T-helper 9 cell (primary cell): ENCODE measurements at regions not wholly inside any gene's neighbourhood (a gene's known extent, or its start where the extent isn't known, plus 50 kb on each side); places are given as distances from the start of the nearest gene placed in this dataset.
"Not testable (repeated sequence)": the region's sequence is repeated elsewhere in the genome, so short reads cannot be mapped to it uniquely, and the experiment has no call there.

Source experiments
- DNase-seq: peaks from one replicate; pipeline ENCODE4 v3.0.0-alpha.2; 2020

DNA sequence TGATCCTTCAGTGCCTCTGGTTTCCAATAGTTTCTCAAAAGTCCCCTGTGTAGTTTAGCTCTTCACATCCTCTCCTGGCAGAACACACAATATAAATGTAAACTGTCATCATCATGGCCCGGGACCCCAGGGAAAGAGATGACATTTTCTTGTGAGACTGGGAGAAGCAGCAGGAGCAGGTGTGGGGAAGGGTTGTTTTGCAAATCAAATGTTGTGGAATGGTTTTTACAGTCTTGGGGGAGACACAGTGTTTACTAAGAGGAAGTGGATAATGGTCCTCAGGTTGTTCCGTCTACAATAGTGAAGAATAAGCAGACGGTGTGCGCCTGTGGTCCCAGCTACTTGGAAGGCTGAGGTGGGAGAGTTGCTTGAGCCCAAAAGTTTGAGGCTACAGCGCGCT is 159.1 kb downstream of the SEC23IP start:
- DNase-seq, result no peak

DNA sequence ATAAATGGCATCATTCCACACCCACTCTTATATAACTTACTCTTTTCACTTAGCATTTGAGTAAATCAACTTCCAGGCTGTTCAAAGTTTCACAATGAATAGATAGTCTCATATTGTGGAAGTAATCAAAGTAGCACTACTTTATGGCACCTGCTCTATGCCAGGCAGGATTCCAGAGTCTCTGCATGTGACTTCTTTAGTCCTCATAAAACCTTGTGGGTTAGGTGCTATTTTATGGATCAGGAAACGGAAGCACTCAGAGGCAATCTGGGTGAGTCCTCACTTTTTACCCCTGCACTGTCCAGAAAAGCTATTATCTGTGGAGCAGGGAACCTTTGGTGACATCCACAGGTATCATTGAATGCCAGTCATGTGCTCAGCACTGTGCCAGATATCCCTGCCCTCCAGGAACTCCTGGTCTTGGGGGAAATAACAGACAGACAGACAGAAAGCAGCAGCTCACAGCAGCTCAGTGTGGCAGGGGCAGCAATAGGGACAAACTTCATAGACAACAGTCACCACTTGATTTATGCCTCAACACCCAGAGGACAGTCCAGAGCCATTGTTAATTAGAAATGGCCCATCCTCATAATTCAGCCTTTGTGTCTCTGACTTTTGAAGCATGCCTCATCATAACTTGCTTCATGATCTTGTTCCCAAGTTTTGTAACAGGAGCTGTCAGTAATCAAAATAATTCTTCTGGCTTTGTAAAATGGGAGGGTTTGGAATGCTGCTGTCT is 160.6 kb downstream of the SEC23IP start:
- no peak for DNase-seq

DNA sequence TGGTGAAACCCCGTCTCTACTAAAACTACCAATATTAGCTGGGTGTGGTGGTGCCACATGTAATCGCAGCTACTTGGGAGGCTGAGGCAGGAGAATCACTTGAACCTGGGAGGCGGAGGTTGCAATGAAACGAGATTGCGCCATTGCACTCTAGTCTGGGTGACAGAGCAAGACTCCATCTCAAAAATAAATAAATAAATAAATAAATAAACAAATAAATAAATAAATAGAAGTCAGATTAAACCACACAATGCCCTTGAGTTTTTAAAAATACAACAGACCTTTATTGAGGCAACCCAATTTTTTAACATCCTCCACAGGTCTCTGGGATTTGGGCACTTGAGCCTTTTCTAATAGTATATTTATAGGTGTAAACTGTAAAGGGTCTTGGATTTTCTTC is 167.3 kb downstream of the SEC23IP start:
- not testable (repeated sequence) for DNase-seq

DNA sequence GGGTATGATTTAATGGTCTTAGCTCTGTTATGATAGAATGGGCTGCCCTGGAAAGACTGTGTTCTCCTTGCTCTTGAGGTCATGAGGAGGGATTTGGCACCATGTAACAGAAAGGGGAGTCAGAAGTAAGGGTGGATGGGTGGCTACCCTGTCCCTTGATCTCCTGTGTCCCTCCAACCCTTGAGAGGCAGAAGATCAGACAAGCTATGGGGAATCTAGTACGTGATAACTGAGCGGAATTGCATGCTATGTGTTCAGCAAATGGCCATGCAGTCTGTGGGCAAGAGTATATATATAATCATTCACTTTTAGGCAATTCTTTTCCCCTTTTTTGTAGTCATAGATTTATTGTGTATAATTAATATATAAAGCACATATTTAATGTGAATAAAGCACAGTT is 174.9 kb downstream of the SEC23IP start:
- DNase-seq, result no peak

DNA sequence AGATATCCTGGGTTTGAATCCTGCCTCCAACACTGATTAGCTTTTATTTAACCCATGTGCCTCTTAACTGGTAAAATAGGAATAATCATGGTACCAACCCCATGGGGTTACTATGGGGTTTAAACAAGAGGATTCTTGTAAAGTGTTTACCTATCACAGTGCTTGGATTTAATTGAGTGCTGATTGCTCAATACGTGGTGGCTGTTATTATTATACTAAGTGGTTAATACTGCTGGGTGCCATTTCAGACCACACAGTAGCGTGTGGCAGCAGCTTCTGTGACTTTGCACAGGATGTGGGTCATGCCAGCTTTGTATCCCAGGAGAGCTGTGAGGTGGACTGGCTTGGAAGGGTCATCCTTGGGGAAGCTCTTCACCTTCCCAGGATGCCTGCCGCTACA is 177.2 kb downstream of the SEC23IP start:
- DNase-seq, result no peak

DNA sequence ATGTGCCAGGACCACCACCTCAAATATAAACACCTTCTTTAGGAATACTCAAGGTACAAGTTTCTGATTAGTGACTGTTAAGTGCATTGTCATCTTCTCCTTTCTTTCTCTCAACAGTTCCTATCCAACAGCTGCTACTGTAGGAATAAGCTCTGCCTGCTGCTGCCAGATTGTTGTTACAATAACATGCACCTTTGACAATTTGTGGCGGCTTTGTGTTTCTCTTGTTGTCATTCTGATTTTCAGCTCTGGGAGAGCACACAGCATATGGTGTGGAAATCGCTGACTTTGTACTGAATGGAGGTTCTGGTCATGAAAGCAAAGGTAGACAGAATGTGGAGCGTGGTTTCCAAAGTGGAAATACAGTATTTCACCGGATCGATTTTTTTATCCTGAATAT is 182.8 kb downstream of the SEC23IP start:
- no peak for DNase-seq

DNA sequence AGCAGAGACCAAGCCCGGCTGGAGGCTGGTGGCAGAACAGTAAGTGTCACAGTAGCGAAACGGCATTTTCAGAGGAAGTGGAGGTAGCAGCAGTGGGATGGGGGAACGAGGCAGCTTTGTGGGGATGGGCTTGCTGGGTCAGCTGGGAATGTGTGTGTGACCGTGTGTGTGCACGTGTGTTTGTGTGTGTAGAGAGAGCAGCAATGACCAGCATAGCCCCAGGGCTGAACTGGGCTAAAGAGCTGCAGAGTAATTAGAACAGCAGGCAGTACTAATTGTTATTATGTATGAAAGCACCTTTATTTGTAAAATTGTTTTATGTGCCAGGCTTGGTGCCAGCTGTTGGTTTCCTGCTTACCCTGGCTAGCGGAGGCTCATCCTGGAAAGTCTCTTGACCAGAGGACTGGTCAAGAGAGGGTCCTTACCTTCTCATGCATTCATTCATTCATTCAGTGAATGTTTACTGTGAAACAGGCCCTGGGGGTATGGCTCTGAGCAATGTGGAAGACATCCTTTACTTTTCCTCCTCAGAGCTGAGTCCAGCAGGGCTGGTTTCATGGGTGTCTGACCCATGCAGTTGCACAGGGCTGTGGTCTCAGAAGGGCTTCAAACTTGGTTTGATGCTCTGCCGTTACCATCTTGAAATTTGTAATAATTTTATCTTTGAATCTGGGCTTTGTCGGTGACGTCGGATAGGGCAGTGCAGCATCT is 184.6 kb downstream of the SEC23IP start:
- DNase-seq, result no peak

DNA sequence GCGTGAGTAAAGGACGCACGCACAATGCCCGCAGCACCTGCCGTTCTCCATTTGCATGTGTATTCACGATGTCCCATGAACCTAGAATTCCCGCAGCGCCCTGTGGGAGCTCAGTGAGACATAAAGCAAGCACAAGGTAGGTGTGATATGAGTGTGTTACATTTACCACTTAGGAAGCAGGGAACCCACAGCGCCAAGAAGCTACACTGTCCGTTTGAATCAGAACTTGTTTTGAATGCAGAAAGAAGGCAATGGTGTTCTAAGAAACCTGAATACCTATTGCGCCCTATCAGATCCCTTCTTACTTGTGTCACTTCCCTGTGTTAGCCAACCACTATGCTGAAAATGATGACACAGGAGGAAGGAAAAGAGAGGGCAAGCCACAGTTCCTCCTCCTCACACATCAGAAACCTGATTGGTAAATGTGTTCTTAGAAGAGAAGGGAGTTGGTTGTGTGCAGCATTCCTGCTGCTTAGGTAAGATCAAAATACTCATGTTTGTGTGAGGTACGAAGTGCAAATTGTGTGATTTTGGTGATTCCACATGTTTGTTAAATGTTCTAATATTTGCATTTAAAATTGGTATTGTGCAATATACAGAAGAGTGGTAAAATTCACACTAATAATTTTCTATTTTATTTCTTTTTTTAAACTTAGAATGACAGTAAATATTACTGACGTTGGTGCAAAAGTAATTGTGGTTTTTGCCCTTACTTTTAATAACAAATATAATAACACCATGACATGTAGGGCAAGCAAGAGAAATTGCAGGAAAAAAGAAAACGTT is 185.4 kb downstream of the SEC23IP start:
- DNase-seq, result no peak

DNA sequence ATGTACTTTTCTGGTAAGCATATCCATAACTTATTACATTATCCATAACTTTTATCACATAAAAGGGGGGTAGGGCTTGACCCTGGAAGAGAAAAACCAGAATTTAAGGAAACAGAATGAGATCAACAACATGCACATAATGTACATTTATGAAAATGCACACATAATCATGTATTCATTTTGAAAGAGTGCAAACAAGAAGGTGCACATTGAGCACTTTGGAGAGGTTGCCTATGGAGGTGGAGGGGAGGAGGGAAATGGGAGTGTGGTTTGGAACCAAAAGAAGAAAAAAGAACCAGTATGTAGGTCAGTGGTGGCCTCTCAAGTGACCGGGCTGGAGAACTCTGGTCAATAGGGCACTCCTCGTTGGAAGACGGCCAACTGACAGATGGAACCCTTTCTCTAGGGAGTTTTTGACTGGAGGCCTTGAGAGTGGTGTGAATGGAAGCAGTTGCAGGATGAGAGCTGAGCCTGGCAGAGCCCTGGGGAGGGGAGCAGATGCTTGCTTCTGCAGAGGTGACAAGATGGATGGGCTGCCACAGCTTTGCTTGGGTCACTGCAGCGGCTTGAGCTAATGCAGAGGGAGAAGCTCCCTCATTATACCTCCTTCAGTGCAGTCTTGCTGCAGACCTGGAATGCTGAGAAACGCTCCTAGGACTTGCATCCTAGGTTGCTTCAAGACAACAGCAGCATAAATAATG is 192.7 kb downstream of the SEC23IP start:
- no peak for DNase-seq

DNA sequence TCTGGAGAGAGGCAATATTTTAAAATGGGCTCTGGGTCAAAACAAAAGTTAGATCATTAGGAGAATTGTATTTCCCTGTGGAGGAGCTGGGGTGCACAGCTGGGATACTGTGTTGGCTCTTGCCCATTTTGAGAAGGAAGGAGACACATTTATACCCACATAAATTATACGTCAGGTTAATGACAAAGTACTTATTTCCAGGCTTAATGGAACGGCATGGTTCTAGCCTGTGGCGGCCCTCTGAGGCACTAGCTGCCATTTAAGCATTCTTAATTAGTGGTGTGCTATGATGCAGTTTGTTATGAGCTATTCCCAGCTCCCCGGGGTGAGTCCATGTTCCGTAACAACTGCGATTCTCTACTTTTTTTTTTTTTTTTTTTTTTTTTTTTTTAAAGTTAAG is 193.5 kb downstream of the SEC23IP start:
- DNase-seq, result no peak

DNA sequence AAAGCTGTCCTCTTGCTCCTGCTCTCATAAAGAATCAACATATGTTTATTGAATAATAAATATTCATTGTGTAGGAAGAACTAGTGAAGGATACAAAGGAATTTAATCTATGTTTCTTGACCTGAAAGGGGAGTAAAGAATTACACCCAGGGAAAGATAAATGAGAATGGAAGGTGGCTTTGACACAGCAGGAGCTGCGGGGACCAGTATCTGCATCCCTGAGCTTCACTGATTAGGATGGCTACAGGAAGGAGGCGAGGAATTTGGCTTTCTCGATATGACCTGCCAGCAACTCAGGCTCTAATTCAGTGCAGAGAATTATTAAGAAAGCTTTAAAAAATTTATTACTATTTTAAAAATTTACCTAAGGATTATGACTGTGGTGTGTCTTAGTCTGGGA is 194.6 kb downstream of the SEC23IP start:
- no peak for DNase-seq

DNA sequence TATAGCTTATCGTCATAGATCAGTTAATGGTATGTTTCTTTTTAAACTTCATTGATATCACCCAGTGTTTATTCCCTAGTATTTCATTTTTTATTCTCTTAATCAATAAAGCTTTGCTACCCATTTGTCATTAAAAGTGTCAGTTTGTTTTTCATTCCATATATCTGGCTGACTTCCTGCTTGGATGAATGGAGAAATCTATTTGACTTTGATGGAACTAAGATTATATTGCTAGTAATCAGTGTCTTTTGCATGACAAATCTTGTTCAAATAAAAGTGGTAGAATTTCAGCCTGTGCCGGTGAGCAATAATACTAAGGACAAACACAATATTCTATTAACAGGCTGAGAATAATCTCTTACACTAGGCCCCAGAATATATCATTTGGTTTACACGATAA is 203.3 kb downstream of the SEC23IP start:
- no peak for DNase-seq

DNA sequence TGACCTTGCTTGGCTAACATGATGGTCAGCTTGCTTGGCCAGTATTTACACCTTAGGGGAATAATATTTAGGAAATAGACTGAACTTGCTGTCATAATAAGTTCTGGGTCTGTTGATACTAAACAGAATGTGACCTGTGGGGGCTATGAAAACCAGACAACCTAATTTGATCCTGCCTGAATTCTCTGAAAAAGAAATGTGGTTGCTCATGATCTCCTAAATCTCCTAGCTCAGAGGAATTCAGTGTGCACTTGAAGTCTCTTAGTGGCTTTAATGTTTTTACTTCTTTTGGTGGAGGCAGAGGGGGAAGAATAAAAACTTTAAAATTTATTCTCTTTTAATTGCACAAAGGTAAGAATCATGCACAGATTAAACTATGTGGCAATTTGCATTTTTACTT is 205.2 kb downstream of the SEC23IP start:
- DNase-seq, result no peak

DNA sequence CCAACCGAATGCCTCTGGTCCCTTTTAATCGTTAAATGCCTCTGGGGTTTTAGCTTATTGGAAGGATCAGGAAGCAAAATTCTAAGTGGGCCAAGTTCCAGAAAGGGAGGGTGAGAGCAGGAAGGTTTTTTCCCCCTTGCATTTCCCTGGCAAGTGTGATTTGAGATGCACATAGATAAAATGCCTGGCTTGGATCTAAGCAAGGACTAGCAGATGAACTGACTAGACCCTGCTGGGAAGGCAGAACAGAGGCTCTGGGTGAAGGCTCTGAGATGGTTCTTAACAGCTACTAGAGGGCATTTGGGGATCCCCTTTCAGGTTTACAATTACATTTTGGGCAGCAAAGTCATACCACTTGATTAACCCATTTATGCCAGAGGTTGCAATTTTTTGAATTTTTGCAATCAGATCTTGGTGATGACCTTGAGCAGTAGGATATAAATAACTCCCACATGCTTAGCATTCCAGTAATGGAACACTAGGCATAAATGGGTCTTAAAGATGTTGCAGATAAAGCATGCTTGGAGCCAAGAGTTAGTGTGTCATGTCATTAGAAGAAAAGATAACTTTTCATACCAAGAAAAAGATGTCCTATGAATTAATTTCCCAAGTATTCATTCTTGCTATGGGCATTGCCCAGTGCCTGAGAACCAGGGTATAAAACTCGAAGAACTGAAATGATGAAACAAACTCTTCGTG is 205.9 kb downstream of the SEC23IP start:
- DNase-seq, result no peak

DNA sequence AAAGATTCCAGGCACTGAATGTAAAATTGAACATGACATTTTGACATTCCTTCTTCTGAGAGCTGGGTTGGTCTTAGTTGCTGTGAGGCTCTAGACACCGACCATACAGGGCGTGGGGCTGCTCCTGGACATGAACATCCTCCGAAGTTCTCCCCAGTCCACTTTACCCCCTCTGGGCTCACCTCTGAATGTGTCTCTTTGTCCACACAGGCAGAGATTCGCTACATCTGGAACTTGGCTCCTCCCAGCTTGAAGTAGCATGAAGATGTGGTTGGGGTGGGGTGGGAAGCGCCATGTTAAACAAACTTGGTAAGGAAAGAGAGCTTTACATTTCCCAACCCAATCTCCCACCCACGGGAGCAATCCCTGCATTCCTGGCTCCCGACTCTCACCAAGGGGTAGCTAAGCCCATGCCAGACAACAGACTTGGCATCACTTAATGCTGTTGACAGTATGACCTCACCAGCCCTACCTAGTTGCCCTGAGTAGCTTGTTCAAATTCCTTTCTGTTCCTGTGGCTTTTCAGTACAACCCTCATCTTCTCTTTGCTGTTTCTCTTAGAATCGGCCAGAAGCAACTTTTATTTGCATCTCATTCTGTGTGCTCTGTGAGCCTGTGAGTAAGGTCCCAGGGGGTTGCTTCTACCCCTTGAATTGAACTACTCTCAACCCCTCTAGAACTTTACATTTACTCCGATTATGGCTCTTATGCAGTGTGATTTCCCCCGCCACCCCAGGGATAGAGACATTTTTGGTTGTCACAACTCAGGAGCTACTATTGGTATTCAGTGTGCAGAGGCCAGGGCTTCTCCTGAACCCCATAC is 211.4 kb downstream of the SEC23IP start:
- DNase-seq, result no peak

DNA sequence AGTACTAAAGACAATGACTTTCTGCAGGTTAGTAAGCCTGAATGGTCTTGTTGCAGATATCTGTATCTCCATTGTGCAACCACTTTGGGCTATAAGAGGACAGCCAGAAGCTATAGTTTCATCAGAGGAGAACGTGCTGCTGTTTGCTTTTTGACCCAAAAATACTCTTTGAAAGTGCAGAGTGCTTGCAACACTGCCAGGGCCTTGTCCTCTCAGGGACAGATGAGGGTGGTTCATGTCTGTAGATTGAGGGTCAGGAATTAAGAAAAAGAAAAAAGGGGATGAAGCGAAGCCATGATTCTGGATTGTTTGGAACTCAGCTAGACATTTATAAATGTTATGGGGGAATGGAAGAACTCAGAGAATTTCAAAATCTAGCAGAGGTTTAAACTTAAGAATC is 212.5 kb downstream of the SEC23IP start:
- no peak for DNase-seq

DNA sequence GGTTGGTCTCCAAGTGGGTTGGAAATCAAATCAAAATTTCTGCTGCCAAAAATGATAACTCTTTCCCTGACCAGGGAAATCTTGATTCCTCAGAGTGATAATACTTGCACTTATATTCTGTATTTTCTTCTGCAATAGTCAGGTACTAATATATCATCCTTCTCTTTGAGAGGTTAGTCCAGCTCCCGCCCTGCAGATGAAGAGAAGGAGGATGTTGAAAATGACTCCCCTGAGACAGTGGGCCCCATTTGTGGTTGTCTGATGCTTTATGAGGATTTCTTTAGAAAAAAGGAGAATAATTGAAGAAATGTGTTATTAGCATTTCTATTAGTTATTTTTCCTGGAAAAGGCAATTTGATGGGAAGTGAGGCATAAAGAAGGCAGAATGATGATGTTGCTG is 213.0 kb downstream of the SEC23IP start:
- no peak for DNase-seq

DNA sequence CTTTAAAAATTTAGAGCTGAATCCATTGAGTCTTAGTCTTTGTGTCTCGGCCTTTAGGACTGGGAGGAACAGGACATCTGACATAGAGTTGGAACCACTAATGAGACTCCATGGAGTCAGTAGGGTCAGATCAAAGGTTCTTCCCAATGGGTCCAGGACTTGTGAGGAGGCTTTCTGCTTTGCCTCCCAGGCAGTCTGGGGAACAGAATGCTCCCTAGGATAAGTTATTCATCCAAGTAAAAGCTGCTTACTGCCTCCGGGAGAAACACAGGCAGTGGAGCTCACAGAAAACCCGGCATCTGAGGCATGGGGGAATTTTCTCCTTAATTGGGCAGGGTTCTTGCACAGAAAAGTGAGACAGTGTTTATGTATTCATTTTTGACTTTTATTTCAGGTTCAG is 216.4 kb downstream of the SEC23IP start:
- DNase-seq, result no peak

DNA sequence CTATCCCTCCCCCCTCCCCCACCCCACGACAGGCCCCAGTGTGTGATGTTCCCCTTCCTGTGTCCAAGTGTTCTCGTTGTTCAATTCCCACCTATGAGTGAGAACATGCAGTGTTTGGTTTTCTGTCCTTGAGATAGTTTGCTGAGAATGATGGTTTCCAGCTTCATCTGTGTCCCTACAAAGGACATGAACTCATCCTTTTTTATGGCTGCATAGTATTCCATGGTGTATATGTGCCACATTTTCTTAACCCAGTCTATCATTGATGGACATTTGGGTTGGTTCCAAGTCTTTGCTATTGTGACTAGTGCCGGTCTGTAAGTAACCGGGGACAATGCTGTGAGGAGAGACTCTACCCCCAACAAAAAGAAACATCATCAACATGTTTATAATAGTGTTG is 217.2 kb downstream of the SEC23IP start:
- not testable (repeated sequence) for DNase-seq

DNA sequence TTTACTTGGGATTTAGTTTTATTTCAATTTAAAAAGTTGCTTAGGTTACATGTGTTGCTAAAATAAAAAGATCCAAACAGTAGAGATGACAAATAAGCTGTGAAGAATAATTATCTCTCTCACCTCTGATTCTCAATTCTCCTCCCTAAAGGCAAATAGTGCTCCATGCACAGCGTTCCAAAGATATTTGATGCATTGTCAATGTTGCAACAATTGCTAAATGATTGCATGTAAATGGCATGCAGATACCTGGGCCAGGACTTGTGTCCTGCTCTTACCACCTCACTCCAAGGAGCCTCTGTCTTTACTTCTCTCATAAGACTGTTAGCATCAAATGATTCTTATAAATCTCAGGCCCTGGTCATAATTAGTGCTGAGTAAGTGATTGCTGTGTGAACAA is 217.7 kb downstream of the SEC23IP start:
- DNase-seq, result no peak

DNA sequence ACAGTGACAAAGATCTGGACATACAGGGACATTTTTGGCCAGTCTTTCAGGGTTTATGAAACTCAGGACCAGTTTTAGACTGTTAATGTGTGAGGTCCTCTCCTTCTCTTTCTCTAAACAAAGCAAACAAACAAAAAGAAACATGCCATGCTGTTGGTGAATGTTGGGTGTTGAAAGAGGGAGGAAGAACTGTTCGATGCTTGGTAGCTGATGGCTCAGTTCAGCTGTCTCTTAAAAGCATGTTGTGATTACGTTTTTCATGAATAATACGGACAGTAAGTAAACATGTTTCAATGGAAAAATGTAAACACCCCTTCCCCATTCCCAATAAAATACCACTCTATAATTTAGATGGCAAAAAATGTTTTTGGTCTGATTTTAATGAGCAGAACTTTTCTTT is 219.1 kb downstream of the SEC23IP start:
- no peak for DNase-seq

DNA sequence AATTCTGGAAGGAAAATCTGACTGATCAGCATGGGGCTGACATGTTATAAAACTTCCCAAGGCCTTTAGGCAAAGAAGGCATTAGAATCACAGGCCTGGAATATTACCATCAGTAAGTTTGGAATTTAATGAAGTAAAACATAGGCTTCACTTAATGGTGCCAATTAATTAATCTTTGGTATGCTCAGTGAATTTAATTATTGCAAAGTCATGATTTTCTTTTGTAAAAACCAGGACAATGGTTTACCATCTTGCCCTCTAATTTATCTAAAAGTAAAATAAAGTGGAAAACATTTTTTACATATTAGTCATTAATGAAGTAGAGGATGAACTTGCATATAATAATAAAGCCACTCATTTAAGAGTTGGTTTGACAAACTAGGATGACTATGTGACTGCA is 220.3 kb downstream of the SEC23IP start:
- no peak for DNase-seq
